OCI-LY7 (cell line): ENCODE measurements at regions not wholly inside any gene's neighbourhood (a gene's known extent, or its start where the extent isn't known, plus 50 kb on each side); places are given as distances from the start of the nearest gene placed in this dataset.
"Not testable (repeated sequence)": the region's sequence is repeated elsewhere in the genome, so short reads cannot be mapped to it uniquely, and the experiment has no call there.

Experiments
- BruUV-seq: library from RNA; stranded (reverse); fragments of 400-500 nt; replicated peaks from 2 replicates; lab custom pipeline; 2021; lab: Mats Ljungman, UMichigan
- CTCF ChIA-PET: fragments of 300-600 bp; sonication (Branson Sonifier 250); formaldehyde crosslinking; loops from one replicate; lab custom pipeline; 2022; ENCODE audit warnings: antibody characterized with exemption; ENCODE audit not compliant: unreplicated experiment; lab: Charles Lee
- POLR2A ChIA-PET: fragments of 300-600 bp; sonication (Branson Sonifier 250); formaldehyde crosslinking; loops from one replicate; lab custom pipeline; 2022; ENCODE audit warnings: antibody characterized with exemption; lab: Charles Lee
- DNase-seq: peaks from one replicate; pipeline ENCODE4 v3.0.0-alpha.2; 2015; ENCODE audit warnings: low spot score
- H2AFZ ChIP-seq: fragments of 200-600 bp; sonication (generic), shearing (Covaris generic); 2 replicates; pipeline ENCODE4 v1.6.1; 2014; ENCODE audit warnings: mild to moderate bottlenecking, antibody characterized with exemption, low read length, moderate library complexity
- H3K27ac ChIP-seq: fragments of 200-600 bp; sonication (generic); 2 replicates; pipeline ENCODE4 v1.5.1; 2014; ENCODE audit warnings: mixed run types, low read depth, mild to moderate bottlenecking, moderate library complexity, low read length, inconsistent platforms; ENCODE audit not compliant: poor library complexity, severe bottlenecking
- H3K36me3 ChIP-seq: fragments of 200-600 bp; sonication (generic); 2 replicates; pipeline ENCODE4 v1.6.1; 2014; ENCODE audit warnings: mild to moderate bottlenecking, antibody characterized with exemption, low read length, moderate library complexity, mixed read lengths; ENCODE audit not compliant: insufficient read depth
- H3K4me1 ChIP-seq: fragments of 200-600 bp; sonication (generic); 2 replicates; pipeline ENCODE4 v1.5.1; 2014; ENCODE audit warnings: mild to moderate bottlenecking, low read length; ENCODE audit not compliant: insufficient read depth, poor library complexity, severe bottlenecking
- H3K4me2 ChIP-seq: fragments of 200-600 bp; sonication (generic); 2 replicates; pipeline ENCODE4 v1.6.1; 2014; ENCODE audit warnings: mild to moderate bottlenecking, low read length
- H3K4me3 ChIP-seq: fragments of 200-600 bp; sonication (generic); 2 replicates; pipeline ENCODE4 v1.5.1; 2014; ENCODE audit warnings: mild to moderate bottlenecking, low read depth, low read length; ENCODE audit not compliant: poor library complexity, severe bottlenecking
- H3K79me2 ChIP-seq: fragments of 200-600 bp; sonication (generic); 2 replicates; pipeline ENCODE4 v1.6.1; 2016; ENCODE audit warnings: low read depth, mild to moderate bottlenecking, low read length, moderate library complexity, mixed read lengths; ENCODE audit not compliant: insufficient read depth
- H3K9me2 ChIP-seq: fragments of 200-600 bp; sonication (generic); 2 replicates; pipeline ENCODE4 v1.6.1; 2016; ENCODE audit warnings: mild to moderate bottlenecking, low read length, mixed read lengths; ENCODE audit not compliant: insufficient read depth
- H3K9me3 ChIP-seq: fragments of 200-600 bp; sonication (generic); 2 replicates; pipeline ENCODE4 v1.6.1; 2014; ENCODE audit warnings: mild to moderate bottlenecking, mixed run types, low read length, mixed read lengths
- H4K20me1 ChIP-seq: fragments of 200-600 bp; sonication (generic); 2 replicates; pipeline ENCODE4 v1.6.1; 2014; ENCODE audit warnings: mild to moderate bottlenecking, antibody characterized with exemption, low read length, moderate library complexity, mixed read lengths; ENCODE audit not compliant: insufficient read depth
- CTCF ChIP-seq: fragments of 200-600 bp; sonication (generic); conservative IDR thresholded peaks from 2 replicates; pipeline ENCODE4 v1.5.1; 2014; ENCODE audit warnings: mild to moderate bottlenecking, antibody characterized with exemption, low read length, moderate library complexity, mixed read lengths
- EZH2phosphoT487 ChIP-seq: fragments of 200-600 bp; sonication (generic); IDR thresholded peaks from 2 replicates; pipeline ENCODE4 v1.6.1; 2018; ENCODE audit warnings: low read depth, borderline replicate concordance, mild to moderate bottlenecking, mixed run types, antibody characterized with exemption, low read length, moderate library complexity, mixed read lengths
- intact Hi-C: fragments of 100-400 bp; cut with micrococcal nuclease; formaldehyde crosslinking; loops from one replicate; pipeline ENCODE4 v1.10.0; 2022; ENCODE audit not compliant: unreplicated experiment
- small RNA-seq: library from RNA; depleted of rRNA; stranded (forward); fragments of <200 nt; gene quantifications from one replicate; pipeline ENCODE3, GENCODE V24; 2014

- Histone ChIP-seq H3K4me2 (peak overlapping the region; percentile 69), H4K20me1 (no peaks in the 10 kb centered on the region), H3K9me2 (no peaks in the 10 kb centered on the region), H3K9me3 (no peaks in the 10 kb centered on the region), H3K4me1 (peaks cover 3% of the 10 kb centered on the region), H2AFZ (peak overlapping the region; percentile 44; the same call in 1 of the 2 replicates), H3K4me3 (peak overlapping the region; percentile 79), H3K36me3 (peaks cover 16% of the 10 kb centered on the region), H3K79me2 (peaks cover 24% of the 10 kb centered on the region), H3K27ac (peak overlapping the region; percentile 51)
- ChIA-PET CTCF (no interaction called here), POLR2A (interaction anchor here (0.6 to 1.5 kb wide), 2 partner anchors 751 to 916 kb away, joined by 4 to 5 read pairs; partner anchors contain the start of gene ZNF730)
- no TSS peak for BruUV-seq
- TF ChIP-seq CTCF = no peak
- no peak for TF ChIP-seq EZH2phosphoT487
- intact Hi-C loops = no loop called here
- DNase-seq = peak; percentile 83
These were observed 53.6 kb upstream of the ZNF254 start for GRCh38 chr19:24033301-24033962.

- CTCF ChIA-PET = no interaction called here
These were observed 53.0 kb upstream of the ZNF254 start for GRCh38 chr19:24033963-24034342.

GRCh38 chr19:24035261-24035880 is 51.6 kb upstream of the ZNF254 start:
- CTCF ChIA-PET, intact Hi-C loops, H3K9me2 ChIP-seq, H4K20me1 ChIP-seq, H2AFZ ChIP-seq, DNase-seq, H3K4me3 ChIP-seq, H3K9me3 ChIP-seq, H3K27ac ChIP-seq, BruUV-seq, H3K4me1 ChIP-seq: not testable (repeated sequence)
- peaks cover 25% of the 10 kb centered on the region for H3K36me3 ChIP-seq
- peak overlapping the region; percentile 69 for H3K4me2 ChIP-seq
- H3K79me2 ChIP-seq = peaks cover 24% of the 10 kb centered on the region
- POLR2A ChIA-PET = interaction anchor here (0.7 kb wide), 1 partner anchor 61 kb away, joined by 4 read pairs; no protein-coding TSS in a partner anchor

More at GRCh38 chr19:24033963-24034342, 53.0 kb upstream of the ZNF254 start:
- H4K20me1 ChIP-seq = no peaks in the 10 kb centered on the region
- peaks cover 24% of the 10 kb centered on the region for H3K79me2 ChIP-seq
- POLR2A ChIA-PET = interaction anchor here (1.5 kb wide), 1 partner anchor 916 kb away, joined by 5 read pairs; the partner anchor contains the start of gene ZNF730
- H2AFZ ChIP-seq = peak overlapping the region; percentile 44; the same call in 1 of the 2 replicates
- H3K9me3 ChIP-seq = no peaks in the 10 kb centered on the region
- H3K27ac ChIP-seq = peak overlapping the region; percentile 51
- H3K4me3 ChIP-seq = peak overlapping the region; percentile 79
- peaks cover 3% of the 10 kb centered on the region for H3K4me1 ChIP-seq
- intact Hi-C loops = no loop called here
- peak overlapping the region; percentile 69 for H3K4me2 ChIP-seq
- peaks cover 21% of the 10 kb centered on the region for H3K36me3 ChIP-seq
- H3K9me2 ChIP-seq = no peaks in the 10 kb centered on the region
- no TSS peak for BruUV-seq
- no peak for TF ChIP-seq EZH2phosphoT487
- TF ChIP-seq CTCF = no peak
- DNase-seq = peak; percentile 29

Small RNAs in the stretch of these regions (small RNA-seq; reads per million reads assigned to genes)
- 20.8 reads per million, percentile 97 among the genes with 10 or more reads in this experiment for gene RNA5-8SP4
